GM12878 (cell line): ENCODE measurements at regions not wholly inside any gene's neighbourhood (a gene's known extent, or its start where the extent isn't known, plus 50 kb on each side); places are given as distances from the start of the nearest gene placed in this dataset.

Experiments used
- ATAC-seq: fragments of 200-7000 bp; cut with Tn5 transposase; 3 replicates; pipeline ENCODE4 v1.9.1; 2020; ENCODE audit warnings: mild to moderate bottlenecking, moderate library complexity
- BruUV-seq: library from RNA; stranded (reverse); fragments of 400-500 nt; replicated peaks from 2 replicates; lab custom pipeline; 2021; lab: Mats Ljungman, UMichigan
- CTCF ChIA-PET: fragments of 300-600 bp; sonication (Branson Sonifier 250); formaldehyde crosslinking; extraction: SDS; loops from one replicate; lab custom pipeline; 2021; ENCODE audit warnings: inconsistent platforms; lab: Yijun Ruan, JAX
- POLR2A ChIA-PET: fragments of 350-600 bp; formaldehyde crosslinking; extraction: SDS; loops from one replicate; lab custom pipeline; 2021; ENCODE audit warnings: inconsistent platforms; lab: Charles Lee
- RAD21 ChIA-PET: fragments of 300-600 bp; sonication (Branson Sonifier 250); formaldehyde crosslinking; loops from one replicate; lab custom pipeline; 2023; ENCODE audit warnings: antibody characterized with exemption; ENCODE audit not compliant: unreplicated experiment; lab: Charles Lee
- SMC1A ChIA-PET: fragments of 300-600 bp; sonication (Branson Sonifier 250); formaldehyde crosslinking; loops from one replicate; lab custom pipeline; 2023; ENCODE audit not compliant: unreplicated experiment, uncharacterized antibody; lab: Charles Lee
- DNase-seq: peaks from one replicate; pipeline ENCODE4 v3.0.0-alpha.2; 2011; ENCODE audit warnings: low read depth, low spot score
- FAIRE-seq: peaks from 3 replicates; lab custom pipeline; 2011; peaks lifted over from hg19 to GRCh38; lab: Jason Lieb, UNC
- H2AFZ ChIP-seq: 2 replicates; pipeline ENCODE4 v1.6.0; 2011; ENCODE audit warnings: low read depth, low read length, control low read depth; ENCODE audit not compliant: control insufficient read depth
- H3K27ac ChIP-seq: 2 replicates; pipeline ENCODE4 v1.5.1; 2011; ENCODE audit warnings: control low read depth; ENCODE audit not compliant: control insufficient read depth, insufficient read depth
- H3K27me3 ChIP-seq, 2 experiments: replicated peaks in 1 of 2; 2 replicates each; pipeline versions ENCODE4 v1.6.0 to v1.6.1; 2011; ENCODE audit warnings: low read length in 1 of 2; ENCODE audit not compliant: control insufficient read depth in 2 of 2, insufficient read depth in 2 of 2
- H3K36me3 ChIP-seq, 2 experiments: 2 replicates each; pipeline ENCODE4 v1.5.1; 2011; ENCODE audit warnings: low read length in 1 of 2; ENCODE audit not compliant: control insufficient read depth in 2 of 2, insufficient read depth in 2 of 2
- H3K4me1 ChIP-seq: 2 replicates; pipeline ENCODE4 v1.6.1; 2011; ENCODE audit warnings: mild to moderate bottlenecking, low read length, moderate library complexity, mixed read lengths; ENCODE audit not compliant: control insufficient read depth, insufficient read depth
- H3K4me2 ChIP-seq: 2 replicates; pipeline ENCODE4 v1.6.0; 2011; ENCODE audit warnings: control low read depth; ENCODE audit not compliant: control insufficient read depth, insufficient read depth
- H3K4me3 ChIP-seq: fragments of 200-600 bp; sonication (generic); 2 replicates; pipeline ENCODE4 v1.5.1; 2016
- H3K79me2 ChIP-seq: 2 replicates; pipeline ENCODE4 v1.6.0; 2011; ENCODE audit warnings: low read length; ENCODE audit not compliant: control insufficient read depth, insufficient read depth
- H3K9ac ChIP-seq: 2 replicates; pipeline ENCODE4 v1.8.0; 2011; ENCODE audit warnings: low read length, control low read depth, mixed read lengths; ENCODE audit not compliant: control insufficient read depth, insufficient read depth
- H3K9me3 ChIP-seq: replicated peaks from 3 replicates; pipeline ENCODE4 v1.5.1; 2011; ENCODE audit warnings: mild to moderate bottlenecking, low read length; ENCODE audit not compliant: control insufficient read depth, insufficient read depth
- H4K20me1 ChIP-seq: 2 replicates; pipeline ENCODE4 v1.6.0; 2011; ENCODE audit not compliant: control insufficient read depth, insufficient read depth
- BCL3 ChIP-seq: IDR thresholded peaks from 2 replicates; pipeline ENCODE4 v1.6.1; 2011; ENCODE audit warnings: borderline replicate concordance, low read depth, mild to moderate bottlenecking, moderate library complexity, low read length; ENCODE audit not compliant: insufficient read depth, poor library complexity, severe bottlenecking
- E2F8 ChIP-seq: fragments of 450-650 bp; IDR thresholded peaks from 2 replicates; pipeline ENCODE4 v1.6.1; 2018; ENCODE audit warnings: mild to moderate bottlenecking, low read depth, moderate library complexity; ENCODE audit not compliant: partially characterized antibody
- FOXK2 ChIP-seq: fragments of 450-650 bp; IDR thresholded peaks from 2 replicates; pipeline ENCODE4 v1.6.1; 2017; ENCODE audit warnings: mild to moderate bottlenecking, moderate library complexity
- FOXM1 ChIP-seq: IDR thresholded peaks from 2 replicates; pipeline ENCODE4 v1.6.1; 2012; ENCODE audit warnings: low read depth, mild to moderate bottlenecking, inconsistent platforms, low read length, moderate library complexity
- MYB ChIP-seq: fragments of 150-350 bp; IDR thresholded peaks from 2 replicates; pipeline ENCODE4 v1.6.1; 2014; ENCODE audit warnings: mild to moderate bottlenecking, low read depth, low read length, borderline replicate concordance
- RAD51 ChIP-seq: fragments of 450-650 bp; IDR thresholded peaks from 2 replicates; pipeline ENCODE4 v1.6.1; 2016; ENCODE audit warnings: moderate library complexity, mild to moderate bottlenecking, inconsistent platforms
- WGBS: methylation state at CpG from one replicate; pipeline ENCODE4 v1.1.6; 2016; ENCODE audit warnings: low lambda C conversion rate; ENCODE audit not compliant: insufficient replicate concordance, insufficient coverage; ENCODE audit errors: missing lambda C conversion rate; 5-methylcytosine and 5-hydroxymethylcytosine counted together
- in situ Hi-C: fragments of 300-500 bp; cut with MboI; formaldehyde crosslinking; loops from 9 replicates; pipeline ENCODE4 v1.14.3; 2018; ENCODE audit warnings: mixed read lengths
- intact Hi-C: fragments of 100-400 bp; cut with micrococcal nuclease; formaldehyde crosslinking; loops from one replicate; pipeline ENCODE4 v1.14.2; 2022; ENCODE audit not compliant: unreplicated experiment

DNA sequence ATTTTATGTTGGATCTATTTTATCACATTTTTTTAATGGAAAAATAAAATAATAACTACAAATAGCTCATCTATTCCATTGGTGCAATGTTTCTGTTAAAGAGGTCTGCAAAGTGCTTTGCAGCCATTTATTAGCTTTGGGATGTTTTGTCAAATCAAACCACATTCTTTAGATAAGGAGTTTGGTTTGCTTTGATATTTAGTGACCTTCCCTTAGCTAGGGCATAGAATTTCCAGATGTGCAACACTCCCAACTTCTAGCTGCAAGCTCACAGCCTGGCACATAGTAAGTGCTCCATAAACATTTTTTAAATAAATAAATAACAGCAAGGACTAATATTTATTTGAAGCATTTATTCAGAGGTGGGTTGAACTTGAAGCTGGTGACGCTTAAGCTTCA lies 80.4 kb upstream of the ARHGAP29 start:
- no peak for FAIRE-seq
- H3K9ac ChIP-seq, result no peak overlapping the region
- H3K79me2 ChIP-seq, result no peaks in the 10 kb centered on the region
- no peak overlapping the region for H3K27ac ChIP-seq
- ChIA-PET RAD21 (no interaction called here), SMC1A (interaction anchor here (1.0 to 1.1 kb wide), 2 partner anchors 13 to 17 kb away, joined by 5 to 6 read pairs; no protein-coding TSS in a partner anchor), CTCF (interaction anchor here (0.8 to 1.3 kb wide), 6 partner anchors 15 to 723 kb away, joined by 3 to 4 read pairs (median 3); no protein-coding TSS in a partner anchor), POLR2A (no interaction called here)
- no peak for DNase-seq
- no peaks in the 10 kb centered on the region for H3K9me3 ChIP-seq
- H3K4me1 ChIP-seq, result no peaks in the 10 kb centered on the region
- in situ Hi-C loops (no loop called here), intact Hi-C loops (no loop called here)
- no peak overlapping the region for H2AFZ ChIP-seq
- no peak overlapping the region for H3K4me2 ChIP-seq
- H3K36me3 ChIP-seq, result no peaks in the 10 kb centered on the region
- WGBS, result 82% methylated on average over 1 of the region's 1 CpG
- no peak overlapping the region for H3K4me3 ChIP-seq
- H3K27me3 ChIP-seq, result peaks cover 2% of the 10 kb centered on the region in 2 experiments; a peak in 2 of 4 replicates
- TF ChIP-seq E2F8 (no peak), MYB (no peak), BCL3 (no peak), FOXK2 (no peak), RAD51 (no peak), FOXM1 (no peak)
- BruUV-seq, result no TSS peak
- no peaks in the 10 kb centered on the region for H4K20me1 ChIP-seq
- no peak for ATAC-seq
